WERI-Rb-1 (cell line): ENCODE measurements at regions not wholly inside any gene's neighbourhood (a gene's known extent, or its start where the extent isn't known, plus 50 kb on each side); places are given as distances from the start of the nearest gene placed in this dataset.

Experiments used
- DNase-seq: peaks from one replicate; pipeline ENCODE4 v3.0.0-alpha.2; 2020
- H3K27ac ChIP-seq: fragments of 250-450 bp; sonication (Bioruptor Pico); 2 replicates; pipeline ENCODE4 v1.5.1; 2020; ENCODE audit warnings: mild to moderate bottlenecking, moderate library complexity
- H3K27me3 ChIP-seq: fragments of 250-450 bp; sonication (Bioruptor Pico); 2 replicates; pipeline ENCODE4 v1.5.1; 2021; ENCODE audit warnings: mild to moderate bottlenecking, low read depth, moderate library complexity; ENCODE audit not compliant: insufficient read depth, severe bottlenecking
- H3K36me3 ChIP-seq: fragments of 250-450 bp; sonication (Bioruptor Pico); 2 replicates; pipeline ENCODE4 v1.5.1; 2020; ENCODE audit warnings: mild to moderate bottlenecking, moderate library complexity
- H3K4me3 ChIP-seq: 2 replicates; pipeline ENCODE4 v1.5.1; 2011; ENCODE audit warnings: low read depth, mild to moderate bottlenecking, control low read depth, low read length
- H3K9me3 ChIP-seq: fragments of 250-450 bp; sonication (Bioruptor Pico); 2 replicates; pipeline ENCODE4 v1.5.1; 2021; ENCODE audit warnings: mild to moderate bottlenecking, moderate library complexity; ENCODE audit not compliant: severe bottlenecking
- TF ChIP-seq, protein P1 (sequence below): IDR thresholded peaks from 2 replicates; pipeline ENCODE4 v1.5.1; 2011; ENCODE audit warnings: low read depth, mild to moderate bottlenecking, control low read depth, inconsistent platforms, low read length

DNA sequence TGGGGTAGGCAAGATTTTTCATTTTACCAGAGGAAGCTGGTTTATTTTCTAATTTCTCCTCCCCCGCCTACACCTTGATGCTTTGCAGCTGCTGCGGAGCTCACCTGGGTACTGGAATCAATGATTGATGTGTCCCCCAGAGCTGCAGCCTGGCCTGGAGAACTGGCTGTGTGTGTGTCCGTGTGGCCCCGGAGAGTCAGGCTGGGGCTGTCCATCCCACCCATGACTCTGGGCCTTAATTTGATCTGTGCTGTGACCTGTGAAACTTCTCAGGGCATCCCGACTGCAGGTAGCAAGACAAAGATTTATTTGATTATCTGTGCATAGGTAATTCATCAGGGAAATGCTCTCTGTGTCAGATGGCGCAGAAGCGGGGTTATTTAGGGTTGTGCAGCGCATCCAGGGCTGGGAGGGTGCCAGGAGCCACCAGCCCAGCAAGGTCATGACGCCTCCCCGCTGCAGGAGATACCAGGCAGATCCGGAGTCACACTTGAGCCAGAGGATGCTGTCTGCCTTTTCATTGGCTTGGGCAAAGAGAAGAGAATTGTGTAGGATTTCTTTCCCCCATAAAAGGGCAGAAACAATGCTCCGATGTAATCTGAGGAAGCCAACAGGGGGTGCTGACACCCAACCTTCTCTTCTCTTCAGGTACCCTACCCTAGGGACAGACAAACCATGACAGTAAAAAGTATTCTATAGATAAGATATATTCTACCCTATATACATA, 346.6 kb downstream of the TSHZ3 start:
- TF ChIP-seq, protein P1, sequence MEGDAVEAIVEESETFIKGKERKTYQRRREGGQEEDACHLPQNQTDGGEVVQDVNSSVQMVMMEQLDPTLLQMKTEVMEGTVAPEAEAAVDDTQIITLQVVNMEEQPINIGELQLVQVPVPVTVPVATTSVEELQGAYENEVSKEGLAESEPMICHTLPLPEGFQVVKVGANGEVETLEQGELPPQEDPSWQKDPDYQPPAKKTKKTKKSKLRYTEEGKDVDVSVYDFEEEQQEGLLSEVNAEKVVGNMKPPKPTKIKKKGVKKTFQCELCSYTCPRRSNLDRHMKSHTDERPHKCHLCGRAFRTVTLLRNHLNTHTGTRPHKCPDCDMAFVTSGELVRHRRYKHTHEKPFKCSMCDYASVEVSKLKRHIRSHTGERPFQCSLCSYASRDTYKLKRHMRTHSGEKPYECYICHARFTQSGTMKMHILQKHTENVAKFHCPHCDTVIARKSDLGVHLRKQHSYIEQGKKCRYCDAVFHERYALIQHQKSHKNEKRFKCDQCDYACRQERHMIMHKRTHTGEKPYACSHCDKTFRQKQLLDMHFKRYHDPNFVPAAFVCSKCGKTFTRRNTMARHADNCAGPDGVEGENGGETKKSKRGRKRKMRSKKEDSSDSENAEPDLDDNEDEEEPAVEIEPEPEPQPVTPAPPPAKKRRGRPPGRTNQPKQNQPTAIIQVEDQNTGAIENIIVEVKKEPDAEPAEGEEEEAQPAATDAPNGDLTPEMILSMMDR, result peak; percentile 30; the same call in 1 of the 2 replicates

DNA sequence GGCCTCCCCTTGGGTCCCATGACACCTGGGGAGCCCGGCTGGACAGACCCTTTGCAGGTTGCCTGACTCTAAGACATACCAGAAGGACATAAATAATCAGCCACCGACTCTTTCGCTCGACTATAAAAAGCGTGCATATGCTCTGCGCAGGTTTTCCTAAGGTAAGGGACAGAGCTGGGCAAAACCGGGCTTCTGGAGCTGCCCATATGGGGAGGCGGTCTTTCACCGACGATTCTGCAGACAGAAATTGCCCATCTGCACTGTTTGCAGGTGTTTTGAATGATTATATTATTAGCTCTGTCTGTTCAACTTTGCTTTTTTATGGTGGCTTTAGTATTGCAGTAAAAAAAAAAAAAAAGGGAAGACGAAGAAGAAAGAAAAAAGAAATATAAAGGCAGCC, 347.2 kb downstream of the TSHZ3 start:
- TF ChIP-seq, protein P1, result no peak
- no peaks in the 10 kb centered on the region for H3K36me3 ChIP-seq
- no peaks in the 10 kb centered on the region for H3K9me3 ChIP-seq
- no peaks in the 10 kb centered on the region for H3K27me3 ChIP-seq
- H3K4me3 ChIP-seq, result peak overlapping the region; percentile 32
- peak; percentile 27 for DNase-seq
- peak overlapping the region; percentile 33; the same call in 1 of the 2 replicates for H3K27ac ChIP-seq

More for the DNA sequence above, 346.6 kb downstream of the TSHZ3 start:
- H3K27ac ChIP-seq, result peak overlapping the region; percentile 33
- H3K9me3 ChIP-seq, result no peaks in the 10 kb centered on the region
- peak overlapping the region; percentile 32 for H3K4me3 ChIP-seq
- no peaks in the 10 kb centered on the region for H3K27me3 ChIP-seq
- peak; percentile 24 for DNase-seq
- no peaks in the 10 kb centered on the region for H3K36me3 ChIP-seq

DNA sequence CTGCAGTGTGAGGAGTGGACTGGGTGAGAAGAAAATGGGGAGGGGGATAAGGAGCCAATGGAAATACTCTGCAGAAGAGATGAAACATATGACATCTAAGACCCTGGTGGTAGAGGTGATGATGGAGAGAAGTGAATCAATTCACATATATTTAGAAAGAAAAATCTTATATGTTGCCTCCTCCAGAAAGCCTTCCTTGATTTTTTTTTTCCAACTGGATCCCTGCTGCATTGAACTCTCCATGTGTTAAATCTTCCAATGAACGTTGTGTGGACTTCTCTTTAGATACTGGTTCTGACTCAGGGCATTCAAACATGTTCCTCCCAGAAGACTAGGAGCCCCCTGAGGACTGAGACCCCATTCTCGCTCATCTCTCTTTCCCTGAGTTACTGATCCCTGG, 348.3 kb downstream of the TSHZ3 start:
- H3K9me3 ChIP-seq, result no peaks in the 10 kb centered on the region
- DNase-seq, result no peak

DNA sequence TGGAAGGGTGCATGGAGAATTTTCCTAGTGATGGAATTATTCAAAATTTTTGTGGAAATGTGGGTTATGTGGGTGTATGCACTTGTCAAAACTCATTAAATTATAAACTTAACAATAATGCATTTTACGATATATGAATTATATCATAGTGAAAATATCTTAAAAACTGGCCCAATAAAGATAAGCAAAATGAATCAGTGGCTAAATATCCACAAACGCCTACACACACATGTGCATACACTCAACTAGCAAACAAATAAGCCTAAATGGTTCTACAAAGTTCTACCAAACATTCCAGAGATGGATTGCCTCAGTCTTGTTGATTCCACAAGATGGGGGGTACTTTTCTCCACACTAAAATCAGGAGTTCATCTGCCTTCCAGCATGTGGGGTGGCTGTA, 349.5 kb downstream of the TSHZ3 start:
- TF ChIP-seq, protein P1, result no peak
- no peak overlapping the region for H3K4me3 ChIP-seq
- no peak overlapping the region for H3K27ac ChIP-seq
- H3K27me3 ChIP-seq, result no peaks in the 10 kb centered on the region
- no peak for DNase-seq
- no peaks in the 10 kb centered on the region for H3K9me3 ChIP-seq
- H3K36me3 ChIP-seq, result no peaks in the 10 kb centered on the region

More for the DNA sequence above, 348.3 kb downstream of the TSHZ3 start:
- Histone ChIP-seq H3K27ac (no peak overlapping the region), H3K27me3 (no peaks in the 10 kb centered on the region), H3K4me3 (no peak overlapping the region), H3K36me3 (no peaks in the 10 kb centered on the region)
- TF ChIP-seq, protein P1, result no peak

DNA sequence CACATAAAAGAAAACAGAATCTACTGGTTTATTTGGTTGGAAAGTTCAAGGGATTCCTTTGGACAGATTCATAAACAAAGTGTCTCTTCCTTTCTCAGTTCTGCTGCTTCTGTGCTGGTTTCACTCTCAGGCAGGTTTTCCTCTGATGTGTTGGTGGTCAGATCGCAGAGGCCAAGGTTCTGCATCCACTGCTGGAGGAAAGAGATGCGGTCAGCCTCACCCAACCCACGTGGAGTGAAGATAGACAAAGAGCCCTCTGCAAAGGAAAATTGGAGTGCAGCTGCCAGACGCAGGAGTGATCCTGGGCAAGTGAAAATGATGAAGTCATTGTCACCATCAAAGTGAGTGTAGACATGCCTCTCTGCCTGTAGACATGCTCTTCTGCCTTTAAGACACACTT, 352.0 kb downstream of the TSHZ3 start:
- Histone ChIP-seq H3K27ac (no peak overlapping the region), H3K27me3 (no peaks in the 10 kb centered on the region), H3K4me3 (no peak overlapping the region), H3K36me3 (no peaks in the 10 kb centered on the region), H3K9me3 (no peaks in the 10 kb centered on the region)
- DNase-seq, result no peak
- TF ChIP-seq, protein P1, result no peak

DNA sequence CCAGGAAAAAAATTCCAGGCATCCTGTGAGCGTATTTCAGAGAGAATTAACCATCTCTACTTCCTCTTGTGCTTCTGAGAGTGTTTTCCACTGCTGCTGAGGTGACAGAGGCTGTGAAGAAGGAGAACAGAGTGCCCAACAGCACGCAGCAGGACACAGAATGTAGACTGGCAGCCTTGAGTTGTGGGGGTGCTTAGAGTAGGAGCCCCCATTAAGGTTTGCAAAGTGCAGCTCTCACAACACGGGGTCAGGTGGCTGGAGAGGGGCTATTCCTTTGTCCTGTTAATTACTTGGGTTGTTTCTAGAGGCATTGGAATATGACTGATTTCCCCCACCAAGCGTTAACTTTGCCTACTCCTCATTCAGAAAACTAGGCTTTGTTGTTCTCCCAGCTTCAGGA, 370.6 kb downstream of the TSHZ3 start:
- no peaks in the 10 kb centered on the region for H3K27me3 ChIP-seq
- TF ChIP-seq, protein P1, result no peak
- no peak overlapping the region for H3K4me3 ChIP-seq
- no peaks in the 10 kb centered on the region for H3K36me3 ChIP-seq
- H3K27ac ChIP-seq, result no peak overlapping the region
- no peak for DNase-seq
- no peaks in the 10 kb centered on the region for H3K9me3 ChIP-seq
